Pancreas (tissue), 10 donors: ENCODE measurements at regions not wholly inside any gene's neighbourhood (a gene's known extent, or its start where the extent isn't known, plus 50 kb on each side); places are given as distances from the start of the nearest gene placed in this dataset.
"Not testable (repeated sequence)": the region's sequence is repeated elsewhere in the genome, so short reads cannot be mapped to it uniquely, and the experiment has no call there.

ENCODE experiments used
- ATAC-seq, 4 donors: fragments of 200-7000 bp; cut with Tn5 transposase; one replicate each; pipeline versions ENCODE4 v1.8.0 to v1.9.1; 2020; ENCODE audit warnings: mild to moderate bottlenecking in 4 of 4, moderate library complexity in 4 of 4
- DNase-seq, 6 donors: peaks; one replicate each; pipeline ENCODE4 v3.0.0-alpha.2; 2020
- FAIRE-seq: peaks from 2 replicates; lab custom pipeline; 2012; peaks lifted over from hg19 to GRCh38; lab: Jason Lieb, UNC
- H3K27ac ChIP-seq, 4 donors: fragments of 200-600 bp; sonication (generic); 1 replicate in 3 of 4; 2 replicates in 1 of 4; pipeline versions ENCODE4 v1.5.0 to v1.8.0; 2020
- H3K27me3 ChIP-seq, 4 donors: fragments of 200-600 bp; one replicate each; pipeline ENCODE4 v1.8.0; 2021
- H3K36me3 ChIP-seq, 3 donors: fragments of 200-600 bp; sonication (generic) in 1 of 3; one replicate each; pipeline versions ENCODE4 v1.5.0 to v1.8.0; 2020 to 2021
- H3K4me1 ChIP-seq, 3 donors: fragments of 200-600 bp; one replicate each; pipeline ENCODE4 v1.8.0; 2021
- H3K4me3 ChIP-seq, 4 donors: fragments of 200-600 bp; sonication (generic) in 2 of 4; one replicate each; pipeline versions ENCODE4 v1.5.0 to v1.8.0; 2020 to 2021
- H3K9me3 ChIP-seq, 4 donors: fragments of 200-600 bp; one replicate each; pipeline ENCODE4 v1.8.0; 2021
- WGBS, 2 donors: extraction: QIAGEN DNeasy Blood & Tissue Kit; methylation state at CpG; one replicate each; pipeline ENCODE4 v1.1.7; 2013; 5-methylcytosine and 5-hydroxymethylcytosine counted together
- intact Hi-C, 3 donors: fragments of 100-400 bp; cut with DNase I; formaldehyde crosslinking; loops; one replicate each; pipeline versions ENCODE4 v1.11.1 to v1.14.2; 2022
- microRNA-seq, 2 donors: library from miRNA; unstranded; fragments of <30 nt; microRNA quantifications; one replicate each; pipeline versions ENCODE4 to v1.1.0, GENCODE V29; 2019 to 2020
- TF ChIP-seq, protein P1 (sequence below), 4 donors: fragments of 200-600 bp; sonication (generic) in 3 of 4; IDR thresholded peaks; one replicate each; pipeline versions ENCODE4 v1.5.0 to v1.8.0; 2021; ENCODE audit warnings: antibody characterized with exemption in 4 of 4
- donor health status: healthy with polysubstance abuse.
- donor health status: DM: no; HTN: no; CAD: no; lungs with moderate emphysema.
- donor health status: DM: no; HTN: no; CAD: no.
- donor health status: control.
- donor health status: control.
- donor health status: Bipolar disorder and iron deficiency.
- donor health status: DM: yes; HTN: yes; CAD: no.
- donor health status: DM: no; HTN: no; CAD: no.
- donor health status: DM: no; HTN: no; CAD: no.
- donor health status: DM: yes; HTN: yes; CAD: no.

DNA sequence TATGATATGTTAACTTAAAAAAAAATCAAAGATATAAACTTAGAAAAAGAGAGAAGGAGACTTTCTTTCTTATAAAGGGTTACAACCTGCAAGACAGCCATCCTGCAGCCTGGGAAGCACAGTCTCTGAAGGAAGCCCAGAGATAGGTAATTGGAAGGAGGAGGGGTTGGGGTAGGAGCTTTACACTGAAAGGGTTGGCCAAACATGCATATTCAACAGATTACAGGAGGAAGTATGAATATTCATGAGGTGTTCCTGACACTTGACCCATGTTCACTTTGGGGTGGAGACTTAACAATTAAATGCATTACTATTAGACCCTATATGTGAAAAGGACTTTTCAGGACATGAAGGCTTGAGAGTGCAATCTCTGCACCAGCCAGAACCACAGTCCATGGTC, 71.7 kb upstream of the CDH2 start:
- Histone ChIP-seq H3K27me3 (no peaks in the 10 kb centered on the region), H3K36me3 (no peaks in the 10 kb centered on the region), H3K4me1 (no peaks in the 10 kb centered on the region), H3K4me3 (no peak overlapping the region), H3K27ac (no peak overlapping the region), H3K9me3 (no peaks in the 10 kb centered on the region)
- DNase-seq (no peak), FAIRE-seq (no peak), ATAC-seq (no peak)
- TF ChIP-seq, protein P1, sequence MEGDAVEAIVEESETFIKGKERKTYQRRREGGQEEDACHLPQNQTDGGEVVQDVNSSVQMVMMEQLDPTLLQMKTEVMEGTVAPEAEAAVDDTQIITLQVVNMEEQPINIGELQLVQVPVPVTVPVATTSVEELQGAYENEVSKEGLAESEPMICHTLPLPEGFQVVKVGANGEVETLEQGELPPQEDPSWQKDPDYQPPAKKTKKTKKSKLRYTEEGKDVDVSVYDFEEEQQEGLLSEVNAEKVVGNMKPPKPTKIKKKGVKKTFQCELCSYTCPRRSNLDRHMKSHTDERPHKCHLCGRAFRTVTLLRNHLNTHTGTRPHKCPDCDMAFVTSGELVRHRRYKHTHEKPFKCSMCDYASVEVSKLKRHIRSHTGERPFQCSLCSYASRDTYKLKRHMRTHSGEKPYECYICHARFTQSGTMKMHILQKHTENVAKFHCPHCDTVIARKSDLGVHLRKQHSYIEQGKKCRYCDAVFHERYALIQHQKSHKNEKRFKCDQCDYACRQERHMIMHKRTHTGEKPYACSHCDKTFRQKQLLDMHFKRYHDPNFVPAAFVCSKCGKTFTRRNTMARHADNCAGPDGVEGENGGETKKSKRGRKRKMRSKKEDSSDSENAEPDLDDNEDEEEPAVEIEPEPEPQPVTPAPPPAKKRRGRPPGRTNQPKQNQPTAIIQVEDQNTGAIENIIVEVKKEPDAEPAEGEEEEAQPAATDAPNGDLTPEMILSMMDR (IDR thresholded peaks at IDR 0.05) = no peak
- intact Hi-C loops = no loop called here

DNA sequence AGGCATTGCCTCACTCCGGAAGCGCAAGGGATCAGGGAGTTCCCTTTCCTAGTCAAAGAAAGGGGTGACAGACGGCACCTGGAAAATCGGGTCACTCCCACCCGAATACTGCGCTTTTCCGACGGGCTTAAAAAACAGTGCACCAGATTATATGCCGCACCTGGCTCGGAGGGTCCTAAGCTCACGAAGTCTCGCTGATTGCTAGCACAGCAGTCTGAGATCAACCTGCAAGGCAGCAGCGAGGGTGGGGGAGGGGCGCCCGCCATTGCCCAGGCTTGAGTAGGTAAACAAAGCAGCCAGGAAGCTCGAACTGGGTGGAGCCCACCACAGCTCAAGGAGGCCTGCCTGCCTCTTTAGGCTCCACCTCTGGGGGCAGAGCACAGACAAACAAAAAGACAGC, 63.7 kb upstream of the CDH2 start:
- DNase-seq, H3K27me3 ChIP-seq, H3K4me3 ChIP-seq, FAIRE-seq, H3K4me1 ChIP-seq, H3K27ac ChIP-seq, H3K36me3 ChIP-seq, ATAC-seq, H3K9me3 ChIP-seq, intact Hi-C loops: not testable (repeated sequence)
- 57 to 88% methylated on average over 12 to 16 of the region's 16 CpGs for WGBS, 2 donors

DNA sequence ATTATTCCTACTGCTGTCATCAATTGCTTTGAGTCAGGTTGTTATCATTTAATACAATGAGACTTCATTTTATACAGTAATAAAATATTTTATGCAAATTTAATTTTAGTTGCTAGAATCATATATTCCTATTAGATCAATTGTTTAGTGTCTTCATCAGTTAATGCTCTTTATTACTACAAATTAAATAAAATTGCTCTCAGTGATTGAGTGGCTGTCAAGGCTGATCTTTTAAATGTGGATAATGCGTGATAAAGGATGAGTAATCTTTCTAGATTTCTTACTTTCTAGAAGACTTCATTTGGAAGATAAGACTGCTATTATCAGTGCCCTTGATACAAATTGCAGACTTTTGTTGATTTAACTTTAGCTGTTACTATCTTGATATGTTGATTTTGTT, 59.6 kb upstream of the CDH2 start:
- TF ChIP-seq, protein P1 (IDR thresholded peaks at IDR 0.05) = no peak
- ATAC-seq (no peak), DNase-seq (no peak), FAIRE-seq (no peak)
- Histone ChIP-seq H3K4me3 (no peak overlapping the region), H3K36me3 (no peaks in the 10 kb centered on the region), H3K4me1 (no peaks in the 10 kb centered on the region), H3K27me3 (no peaks in the 10 kb centered on the region), H3K27ac (no peak overlapping the region), H3K9me3 (no peaks in the 10 kb centered on the region)
- intact Hi-C loops = no loop called here
- WGBS, 2 donors = 41 to 46% methylated on average over 1 of the region's 1 CpG

Small RNAs in the stretch of these regions (microRNA-seq; reads per million reads assigned to microRNA genes)
- gene MIR302F = 0 reads per million in 2 donors
